OCI-LY7 (cell line): ENCODE measurements at regions not wholly inside any gene's neighbourhood (a gene's known extent, or its start where the extent isn't known, plus 50 kb on each side); places are given as distances from the start of the nearest gene placed in this dataset.

Experiments used
- EZH2phosphoT487 ChIP-seq: fragments of 200-600 bp; sonication (generic); IDR thresholded peaks from 2 replicates; pipeline ENCODE4 v1.6.1; 2018; ENCODE audit warnings: low read depth, borderline replicate concordance, mild to moderate bottlenecking, mixed run types, antibody characterized with exemption, low read length, moderate library complexity, mixed read lengths
- TF ChIP-seq, protein P1 (sequence below): fragments of 200-600 bp; sonication (generic); conservative IDR thresholded peaks from 2 replicates; pipeline ENCODE4 v1.5.1; 2014; ENCODE audit warnings: mild to moderate bottlenecking, antibody characterized with exemption, low read length, moderate library complexity, mixed read lengths

DNA sequence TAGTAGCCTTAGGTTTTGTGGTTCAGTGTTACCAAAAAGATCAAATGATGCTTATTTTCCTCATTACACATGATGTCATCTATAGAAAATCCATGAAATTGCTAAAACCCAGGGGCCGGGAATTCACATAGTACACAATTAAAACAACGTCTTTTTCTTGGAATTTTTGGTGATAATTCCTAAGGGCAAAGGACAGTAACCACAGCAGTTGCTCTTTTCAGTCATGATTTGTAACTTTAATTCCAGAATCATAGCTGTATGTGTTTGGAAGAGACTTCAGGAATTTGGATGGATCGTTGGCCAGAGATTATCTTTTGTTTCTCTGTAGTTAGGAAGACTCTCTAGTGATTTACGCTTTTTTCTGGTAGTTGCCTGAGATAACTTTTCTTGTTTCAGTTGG lies 748.7 kb downstream of the TLE4 start:
- TF ChIP-seq EZH2phosphoT487, result no peak
- TF ChIP-seq, protein P1, sequence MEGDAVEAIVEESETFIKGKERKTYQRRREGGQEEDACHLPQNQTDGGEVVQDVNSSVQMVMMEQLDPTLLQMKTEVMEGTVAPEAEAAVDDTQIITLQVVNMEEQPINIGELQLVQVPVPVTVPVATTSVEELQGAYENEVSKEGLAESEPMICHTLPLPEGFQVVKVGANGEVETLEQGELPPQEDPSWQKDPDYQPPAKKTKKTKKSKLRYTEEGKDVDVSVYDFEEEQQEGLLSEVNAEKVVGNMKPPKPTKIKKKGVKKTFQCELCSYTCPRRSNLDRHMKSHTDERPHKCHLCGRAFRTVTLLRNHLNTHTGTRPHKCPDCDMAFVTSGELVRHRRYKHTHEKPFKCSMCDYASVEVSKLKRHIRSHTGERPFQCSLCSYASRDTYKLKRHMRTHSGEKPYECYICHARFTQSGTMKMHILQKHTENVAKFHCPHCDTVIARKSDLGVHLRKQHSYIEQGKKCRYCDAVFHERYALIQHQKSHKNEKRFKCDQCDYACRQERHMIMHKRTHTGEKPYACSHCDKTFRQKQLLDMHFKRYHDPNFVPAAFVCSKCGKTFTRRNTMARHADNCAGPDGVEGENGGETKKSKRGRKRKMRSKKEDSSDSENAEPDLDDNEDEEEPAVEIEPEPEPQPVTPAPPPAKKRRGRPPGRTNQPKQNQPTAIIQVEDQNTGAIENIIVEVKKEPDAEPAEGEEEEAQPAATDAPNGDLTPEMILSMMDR, result no peak
